C1 segment of cervical spinal cord (tissue), 14 donors: ENCODE measurements at regions not wholly inside any gene's neighbourhood (a gene's known extent, or its start where the extent isn't known, plus 50 kb on each side); places are given as distances from the start of the nearest gene placed in this dataset.
A peak's percentile ranks its signal among the peaks of the same experiment; 100 is the strongest.

Source experiments
- DNase-seq, 14 donors: peaks; one replicate each; lab custom pipeline; 2025; lab: John Stamatoyannopoulos, UW

GRCh38 chr13:81846771-81847170 lies 1505.8 kb upstream of the SPRY2 start:
- no peak for DNase-seq

- no peak for DNase-seq
Measured at GRCh38 chr13:81821259-81821658, 1480.3 kb upstream of the SPRY2 start.

DNA sequence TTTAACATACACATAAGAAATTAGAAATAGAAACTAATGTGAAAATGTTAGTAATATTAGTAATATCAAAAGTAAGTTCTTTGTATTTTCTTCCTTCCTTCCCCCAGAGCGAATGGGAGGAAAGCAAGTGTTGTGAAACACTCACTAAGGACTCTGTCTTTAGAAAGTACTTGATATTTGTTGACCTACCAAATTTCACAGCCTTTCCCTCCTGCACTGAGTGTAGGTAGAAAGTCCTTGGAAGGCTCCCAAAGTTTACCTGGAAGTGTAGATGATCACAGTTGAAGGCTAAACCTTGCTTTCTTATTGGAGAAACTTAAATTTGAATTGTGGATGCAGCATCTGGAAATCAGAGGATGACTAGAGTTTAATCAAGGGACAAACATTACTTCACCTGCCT lies 1459.5 kb upstream of the SPRY2 start:
- DNase-seq, result no peak

DNA sequence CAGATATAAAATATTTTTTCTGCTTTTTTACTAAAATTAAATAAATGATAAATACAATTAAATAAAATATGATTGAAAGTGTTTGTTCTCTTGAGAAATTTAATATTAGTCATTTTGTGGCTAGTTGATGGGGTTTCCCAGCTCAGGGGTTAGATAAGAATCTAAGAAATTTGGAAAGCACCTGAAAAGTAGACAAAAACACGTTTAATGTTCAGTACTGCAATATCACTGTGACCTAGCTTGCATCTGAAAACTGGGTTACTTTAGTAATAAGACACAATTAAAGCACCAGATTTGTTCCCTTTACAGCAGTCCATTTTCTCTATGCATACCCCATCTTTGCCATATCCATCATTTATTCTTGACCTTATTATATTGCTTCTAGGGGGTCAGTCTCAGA lies 1454.8 kb upstream of the SPRY2 start:
- no peak for DNase-seq

- DNase-seq, result no peak
Measured at GRCh38 chr13:81791641-81792040, 1450.7 kb upstream of the SPRY2 start.

DNA sequence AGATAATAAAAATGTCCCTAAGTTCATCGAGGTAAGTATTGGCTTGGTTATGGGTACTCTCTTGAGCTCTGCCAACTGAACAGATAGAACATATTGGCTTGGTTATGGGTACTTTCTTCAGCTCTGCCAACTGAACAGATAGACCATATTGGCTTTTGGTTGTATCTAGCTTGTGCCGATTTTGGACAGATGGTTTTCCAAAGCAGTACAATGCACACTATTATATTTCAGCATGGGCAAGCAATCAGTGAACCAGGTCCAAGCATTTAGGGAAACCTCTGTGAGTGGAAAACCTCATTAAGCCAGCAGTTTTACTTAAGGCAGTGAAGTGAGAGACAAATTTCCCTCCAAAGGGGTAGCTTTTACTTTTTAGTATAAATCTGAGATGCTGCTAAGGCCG lies 1440.5 kb upstream of the SPRY2 start:
- peak in 1 of 14 donors; percentile 37 for DNase-seq

DNA sequence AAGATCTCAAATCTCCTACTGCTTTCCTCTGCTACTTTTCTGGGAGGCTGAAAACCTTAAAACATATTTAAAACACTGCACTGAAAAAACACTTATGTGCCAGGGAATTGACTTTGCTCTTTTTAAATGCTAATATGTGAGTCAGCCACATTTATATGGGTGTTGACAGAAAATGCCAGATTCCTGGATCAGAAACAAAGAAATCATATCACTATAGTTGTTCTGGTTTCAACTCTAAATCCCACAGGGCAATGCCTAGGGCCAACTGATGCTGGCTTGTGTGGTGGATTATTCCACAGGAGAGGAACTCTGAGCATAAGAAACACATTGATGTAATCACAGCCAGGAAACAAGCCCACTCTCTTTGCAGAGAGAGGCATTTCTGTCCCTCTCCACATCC lies 1439.0 kb upstream of the SPRY2 start:
- DNase-seq, result no peak

- DNase-seq, result no peak
Measured at GRCh38 chr13:81778350-81778749, 1437.4 kb upstream of the SPRY2 start.

- no peak for DNase-seq
Measured at GRCh38 chr13:81773263-81773662, 1432.3 kb upstream of the SPRY2 start.

DNA sequence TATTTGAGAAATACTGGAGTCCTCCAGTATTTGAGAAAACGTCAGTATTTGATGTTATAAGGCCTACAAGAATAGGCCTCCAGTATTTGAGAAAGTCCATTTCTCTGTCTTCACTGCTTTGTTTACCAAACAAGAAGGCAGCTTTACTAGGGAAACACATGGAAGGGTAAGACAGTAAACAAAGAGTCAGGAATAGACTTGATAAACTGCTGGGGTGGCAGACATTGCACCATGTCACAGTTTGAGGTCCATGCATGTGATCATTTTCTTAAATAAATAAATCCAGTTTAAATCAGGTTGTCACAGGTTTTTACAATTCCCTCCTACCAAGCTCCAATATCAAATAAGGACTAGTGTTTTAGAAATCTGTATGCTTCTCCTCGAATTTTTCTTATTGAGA lies 1431.0 kb upstream of the SPRY2 start:
- DNase-seq, result no peak

GRCh38 chr13:81770868-81771505 lies 1430.1 kb upstream of the SPRY2 start:
- no peak for DNase-seq

- no peak for DNase-seq
Measured at GRCh38 chr13:81762449-81762848, 1421.5 kb upstream of the SPRY2 start.

- DNase-seq, result no peak
Measured at GRCh38 chr13:81760316-81760715, 1419.4 kb upstream of the SPRY2 start.

GRCh38 chr13:81757348-81757970 lies 1416.5 kb upstream of the SPRY2 start:
- DNase-seq, result no peak

DNA sequence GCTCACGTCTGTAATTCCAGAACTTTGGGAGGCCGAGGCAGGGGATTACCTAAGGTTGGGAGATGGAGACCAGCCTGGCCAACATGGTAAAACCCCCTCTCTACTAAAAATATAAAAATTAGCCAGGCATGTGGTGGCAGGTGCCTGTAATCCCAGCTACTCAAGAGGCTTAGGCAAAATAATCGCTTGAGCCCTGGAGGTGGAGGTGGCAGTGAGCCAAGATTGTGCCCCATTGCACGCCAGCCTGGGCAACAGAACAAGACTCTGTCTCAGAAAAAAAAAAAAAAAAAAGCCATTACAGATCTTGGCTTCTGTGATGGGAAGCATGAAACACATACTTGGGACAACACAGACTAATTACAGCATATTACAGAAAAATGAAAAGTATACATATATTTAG lies 1404.5 kb upstream of the SPRY2 start:
- no peak for DNase-seq

- no peak for DNase-seq
Measured at GRCh38 chr13:81738364-81738763, 1397.4 kb upstream of the SPRY2 start.

DNA sequence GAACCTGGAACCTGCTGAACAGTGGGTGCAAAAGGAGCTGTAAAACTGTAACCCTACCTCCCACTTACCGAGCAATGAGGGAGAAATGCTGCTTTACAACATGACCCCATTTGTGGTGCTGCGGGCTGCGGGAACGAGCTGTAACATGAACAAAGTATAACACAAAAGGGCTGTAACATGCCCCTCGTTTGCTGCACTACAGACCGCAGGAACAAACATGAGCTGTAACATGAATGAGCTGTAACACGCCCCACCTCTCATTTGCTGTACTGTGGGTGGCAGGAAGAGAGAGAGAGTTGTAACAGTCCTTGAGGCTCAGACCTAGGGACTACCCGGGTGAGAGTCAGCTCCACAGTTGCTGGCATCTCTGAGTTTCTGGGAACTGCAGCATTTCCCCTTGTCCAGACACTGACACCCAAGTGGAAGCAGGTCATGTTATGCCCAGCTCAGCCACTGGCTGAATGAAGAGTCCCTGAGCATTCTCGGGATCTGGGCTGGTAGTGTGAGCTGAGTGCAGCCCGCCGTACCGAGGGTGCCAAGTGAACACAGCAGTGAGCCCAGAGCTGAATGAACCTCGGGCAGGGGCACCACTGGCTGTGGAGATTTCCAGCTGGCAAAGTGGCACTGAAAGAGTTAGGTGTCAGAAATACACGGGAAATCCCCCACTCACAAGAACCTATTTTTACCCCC lies 1385.3 kb upstream of the SPRY2 start:
- no peak for DNase-seq

DNA sequence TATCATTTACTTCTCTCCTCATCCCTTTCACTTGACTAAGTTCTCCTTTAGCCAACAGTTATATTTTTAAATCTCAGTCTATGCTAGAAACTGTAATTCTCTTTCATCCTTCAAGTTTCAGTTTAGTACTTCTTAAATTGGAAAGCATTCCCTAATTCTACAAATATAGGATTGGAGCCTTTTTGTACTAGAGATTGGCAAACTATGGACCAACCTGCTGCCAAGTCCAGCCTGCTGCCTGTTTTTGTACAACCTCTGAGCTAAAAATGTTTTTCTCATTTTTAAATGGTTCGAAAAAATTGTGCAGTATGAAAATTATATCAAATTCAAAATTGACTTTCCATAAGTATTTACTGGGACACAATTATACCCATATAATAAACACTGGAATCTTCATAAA lies 1381.5 kb upstream of the SPRY2 start:
- no peak for DNase-seq

DNA sequence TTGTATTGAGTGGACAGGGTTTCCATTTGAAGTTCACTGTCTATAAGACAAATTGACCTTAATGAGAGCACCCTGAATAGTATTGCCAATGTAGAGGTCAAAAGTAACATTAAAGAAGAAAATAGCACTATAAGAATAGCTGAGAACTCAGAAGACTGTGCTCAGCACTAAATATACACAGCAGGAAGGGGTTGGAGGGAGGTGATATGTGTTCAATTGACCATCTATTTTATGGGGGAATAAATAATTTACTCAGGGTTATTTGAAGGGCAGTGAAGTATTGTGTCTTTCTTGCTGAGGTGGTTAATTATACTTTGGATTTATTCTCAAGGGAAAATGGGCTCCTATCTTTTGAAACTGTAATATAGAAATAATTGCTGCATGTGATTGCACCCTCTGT lies 1380.5 kb upstream of the SPRY2 start:
- no peak for DNase-seq

- DNase-seq, result no peak
Measured at GRCh38 chr13:81714513-81714912, 1373.6 kb upstream of the SPRY2 start.

DNA sequence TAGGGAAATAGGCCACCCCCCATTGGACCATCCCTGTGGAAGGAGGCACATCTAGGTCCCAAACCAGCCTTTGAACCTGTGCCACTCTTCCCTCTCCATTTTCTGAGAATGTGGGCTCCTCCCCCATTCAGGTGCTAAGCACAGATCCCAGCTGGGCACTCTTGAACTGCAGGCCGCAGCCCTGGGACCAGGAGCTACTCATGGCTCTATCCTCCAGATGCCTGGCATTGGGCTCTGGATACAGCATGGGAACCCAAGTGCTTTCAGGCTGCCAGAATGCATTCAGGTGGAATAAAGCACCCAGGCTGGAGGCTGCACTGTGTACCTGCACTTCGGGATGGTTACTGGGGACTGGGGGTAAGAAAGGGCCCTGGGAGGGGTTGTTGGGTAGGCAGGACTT lies 1372.3 kb upstream of the SPRY2 start:
- no peak for DNase-seq

DNA sequence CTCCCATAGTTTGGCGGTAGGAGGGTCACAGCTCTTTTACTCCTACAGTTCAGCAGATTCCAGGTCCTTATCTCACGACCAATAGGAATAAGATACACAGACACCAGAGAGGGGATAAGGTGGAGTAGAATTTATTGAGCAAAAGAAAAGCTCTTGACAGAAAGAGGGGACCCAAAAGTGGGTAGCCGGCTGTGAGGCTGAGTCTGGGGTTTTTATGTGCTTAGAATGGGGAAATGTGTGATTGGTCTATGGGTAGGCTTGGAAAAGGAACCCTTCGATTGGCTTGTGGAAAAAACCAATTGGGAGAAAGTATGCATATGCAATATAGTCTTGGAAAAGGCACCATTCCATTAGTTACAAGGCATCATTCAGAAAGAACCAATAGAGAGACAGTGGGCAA lies 1356.9 kb upstream of the SPRY2 start:
- DNase-seq, result no peak

- DNase-seq, result no peak
Measured at GRCh38 chr13:81686877-81687276, 1346.0 kb upstream of the SPRY2 start.
